Islet of Langerhans (tissue), 1 donor: ENCODE measurements at regions not wholly inside any gene's neighbourhood (a gene's known extent, or its start where the extent isn't known, plus 50 kb on each side); places are given as distances from the start of the nearest gene placed in this dataset.
A peak's percentile ranks its signal among the peaks of the same experiment; 100 is the strongest.

Source experiments
- FAIRE-seq: peaks from one replicate; lab custom pipeline; 2011; peaks lifted over from hg19 to GRCh38; lab: Jason Lieb, UNC

- FAIRE-seq = no peak
Measured at GRCh38 chr18:77658751-77659448, 409.3 kb downstream of the GALR1 start.

DNA sequence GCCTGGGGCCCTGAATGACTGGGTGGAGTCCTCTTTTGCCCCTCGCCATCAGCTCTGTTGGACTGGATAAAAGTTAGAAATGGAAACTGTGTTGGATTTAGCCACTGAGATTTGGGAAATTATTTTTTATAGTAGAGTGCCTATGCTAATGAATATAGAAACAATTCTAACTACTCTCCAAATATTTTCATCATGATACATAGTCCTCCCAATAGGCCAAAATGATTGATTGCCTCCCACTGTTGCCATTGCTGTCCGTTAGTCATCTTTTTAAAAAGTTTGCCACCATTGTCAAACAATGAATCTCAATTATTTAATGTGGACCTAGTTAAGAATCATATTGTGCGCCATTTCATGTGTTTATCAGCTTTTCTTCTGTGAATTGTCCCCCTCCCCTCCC, 417.0 kb downstream of the GALR1 start:
- no peak for FAIRE-seq

DNA sequence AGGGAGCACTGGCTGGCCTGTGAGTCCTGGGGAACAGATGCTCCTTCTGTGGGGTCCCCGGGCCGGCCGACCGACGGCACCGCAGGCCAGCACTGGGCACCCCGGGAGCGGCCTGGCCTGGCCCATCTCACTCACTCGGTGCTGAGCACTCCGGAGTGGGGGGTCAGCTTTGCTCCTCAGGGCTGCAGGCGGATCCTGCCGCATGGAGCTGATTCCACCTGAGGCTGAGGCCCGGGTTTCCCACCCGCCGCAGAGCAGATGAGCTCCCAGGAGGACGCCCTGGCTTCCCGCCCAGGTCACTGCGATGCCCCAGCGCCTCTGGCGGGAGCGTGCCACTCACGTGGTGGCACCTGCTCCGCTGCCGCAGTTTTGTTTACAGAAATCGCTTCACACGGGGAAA, 418.6 kb downstream of the GALR1 start:
- FAIRE-seq = no peak

- FAIRE-seq = no peak
Measured at GRCh38 chr18:77669331-77669730, 419.7 kb downstream of the GALR1 start.

DNA sequence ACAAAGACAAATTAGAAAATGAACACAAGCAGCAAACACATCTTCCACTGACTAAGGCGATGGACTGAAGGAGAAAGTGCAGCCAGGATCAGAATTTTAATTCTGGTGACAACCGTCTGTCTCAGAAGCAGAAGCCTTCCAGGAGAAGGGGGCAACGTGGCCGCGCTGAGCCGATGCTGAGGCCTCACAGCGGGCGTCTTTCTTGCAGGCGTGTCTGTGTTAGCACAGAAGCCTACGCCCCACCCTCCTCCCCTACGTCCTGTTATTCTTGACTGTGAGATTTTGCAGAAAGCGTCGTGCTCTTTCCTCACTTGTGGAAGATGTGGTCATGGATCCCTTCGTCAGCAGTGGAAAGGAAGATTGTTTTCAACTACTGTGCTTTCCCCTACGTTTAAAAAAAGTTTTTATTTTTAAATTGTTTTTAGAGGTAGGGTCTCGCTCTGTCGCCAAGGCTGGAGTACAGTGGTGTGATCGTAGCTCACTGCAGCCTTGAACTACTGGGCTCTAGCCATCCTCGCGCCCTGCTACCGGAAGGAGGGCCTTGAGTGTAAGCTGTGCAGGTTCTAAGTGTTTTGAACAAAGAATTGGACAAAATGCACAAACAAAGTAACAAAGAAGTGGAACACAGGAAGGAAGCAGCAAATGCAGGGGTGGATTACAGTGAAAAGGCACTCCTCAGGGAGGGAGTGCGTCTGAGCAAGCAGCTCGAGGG, 422.0 kb downstream of the GALR1 start:
- FAIRE-seq = no peak

GRCh38 chr18:77676910-77677309, 427.3 kb downstream of the GALR1 start:
- no peak for FAIRE-seq

GRCh38 chr18:77677536-77677935, 427.9 kb downstream of the GALR1 start:
- FAIRE-seq = no peak

GRCh38 chr18:77679869-77680268, 430.2 kb downstream of the GALR1 start:
- no peak for FAIRE-seq

- no peak for FAIRE-seq
Measured at GRCh38 chr18:77700051-77700450, 450.4 kb downstream of the GALR1 start.

GRCh38 chr18:77701977-77702376, 452.3 kb downstream of the GALR1 start:
- no peak for FAIRE-seq

DNA sequence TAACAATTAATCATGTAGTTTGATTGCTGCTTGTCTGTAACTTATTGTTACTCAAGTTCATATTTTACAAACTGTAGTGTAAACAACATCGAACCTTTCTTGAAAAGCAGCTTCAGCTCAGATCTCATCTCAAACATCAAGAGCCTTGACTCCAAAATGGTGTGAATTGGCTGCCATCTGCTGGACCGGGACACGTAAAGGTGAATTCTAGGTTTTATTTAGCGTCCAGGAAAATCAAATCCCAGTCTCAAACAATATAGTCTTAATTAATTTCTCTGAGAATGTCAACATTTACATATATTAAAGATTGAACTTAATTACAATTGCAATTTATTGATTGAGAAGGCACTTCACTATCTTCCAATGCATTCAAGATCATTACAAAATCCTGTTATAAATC, 453.0 kb downstream of the GALR1 start:
- no peak for FAIRE-seq

DNA sequence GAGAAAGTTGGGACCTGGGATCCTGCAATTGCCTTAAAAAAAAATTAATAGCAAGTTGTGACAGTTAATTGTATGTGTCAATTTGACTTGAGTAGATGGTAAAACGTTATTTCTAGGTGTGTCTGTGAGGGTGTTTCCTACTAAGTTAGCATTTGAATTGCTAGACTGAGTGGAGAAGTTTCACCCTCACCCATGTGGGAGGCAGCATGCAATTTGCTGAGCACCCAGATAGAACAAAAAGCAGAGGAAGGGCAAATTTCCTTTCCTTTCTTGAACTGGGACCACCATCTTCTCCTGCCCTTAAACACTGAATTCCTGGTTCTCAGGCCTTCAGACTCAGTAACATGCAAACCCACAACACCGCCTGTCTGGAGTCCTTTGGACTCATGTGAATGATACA, 455.7 kb downstream of the GALR1 start:
- no peak for FAIRE-seq

GRCh38 chr18:77708826-77709506, 459.3 kb downstream of the GALR1 start:
- FAIRE-seq = no peak

DNA sequence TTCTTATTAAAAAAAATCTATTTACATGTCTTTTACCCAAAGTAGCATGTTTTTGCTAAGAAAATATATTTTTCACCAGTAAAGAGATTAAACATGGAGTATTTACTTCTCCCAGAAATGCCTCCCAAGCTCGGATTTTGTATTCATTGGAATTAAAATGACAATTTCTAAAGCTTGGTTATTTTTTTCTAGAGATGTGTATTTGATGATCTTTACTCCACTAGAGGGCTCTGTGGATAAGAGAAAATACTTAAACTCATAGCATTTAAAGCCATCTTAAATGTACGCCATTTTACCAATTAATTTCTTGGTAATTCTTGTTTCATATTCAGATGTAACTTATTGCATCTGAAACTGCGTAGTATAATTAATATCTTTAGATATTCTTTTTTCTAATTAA, 461.4 kb downstream of the GALR1 start:
- peak; percentile 5 for FAIRE-seq

DNA sequence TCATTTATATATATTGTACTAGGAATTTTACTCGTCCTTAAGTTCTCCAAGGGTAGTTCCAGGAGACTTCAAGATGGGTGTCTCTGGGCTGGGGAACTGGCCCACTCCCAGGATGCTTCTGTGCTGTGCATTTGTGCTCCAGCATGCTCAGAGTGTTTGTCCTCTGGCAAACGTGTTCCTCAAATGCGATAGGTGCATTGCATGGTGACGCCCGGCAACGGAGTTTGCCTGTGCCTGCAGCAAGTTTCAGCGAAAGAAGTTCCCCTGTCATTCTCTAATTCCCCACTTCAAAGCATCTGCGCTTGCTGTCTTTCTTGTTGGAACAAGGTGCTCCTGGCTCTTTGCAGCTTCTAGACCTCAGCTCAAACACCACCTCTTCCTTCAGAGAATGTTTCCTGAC, 465.1 kb downstream of the GALR1 start:
- FAIRE-seq = no peak

GRCh38 chr18:77716282-77716681, 466.6 kb downstream of the GALR1 start:
- FAIRE-seq = no peak

- FAIRE-seq = no peak
Measured at GRCh38 chr18:77733292-77733903, 483.8 kb downstream of the GALR1 start.

GRCh38 chr18:77736842-77737241, 487.2 kb downstream of the GALR1 start:
- FAIRE-seq = no peak

DNA sequence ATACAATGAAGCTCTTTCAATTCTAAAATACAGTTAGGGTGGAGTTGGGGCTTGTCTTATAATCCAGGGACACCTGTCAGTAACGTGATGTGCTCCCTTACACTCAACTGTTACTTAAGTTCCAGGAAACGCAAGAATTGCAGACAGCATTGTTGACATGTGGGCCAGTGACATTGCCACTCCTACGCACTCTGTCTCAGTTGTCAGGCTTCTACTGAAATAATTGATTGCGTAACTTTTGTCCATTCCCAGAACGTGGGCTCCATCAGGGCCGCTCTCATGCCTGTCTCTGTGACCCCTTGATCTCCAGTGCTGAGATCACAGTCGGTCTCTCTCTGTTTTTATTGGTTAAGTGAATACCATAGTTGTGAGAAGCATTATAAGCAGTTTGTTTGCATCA, 487.8 kb downstream of the GALR1 start:
- no peak for FAIRE-seq

DNA sequence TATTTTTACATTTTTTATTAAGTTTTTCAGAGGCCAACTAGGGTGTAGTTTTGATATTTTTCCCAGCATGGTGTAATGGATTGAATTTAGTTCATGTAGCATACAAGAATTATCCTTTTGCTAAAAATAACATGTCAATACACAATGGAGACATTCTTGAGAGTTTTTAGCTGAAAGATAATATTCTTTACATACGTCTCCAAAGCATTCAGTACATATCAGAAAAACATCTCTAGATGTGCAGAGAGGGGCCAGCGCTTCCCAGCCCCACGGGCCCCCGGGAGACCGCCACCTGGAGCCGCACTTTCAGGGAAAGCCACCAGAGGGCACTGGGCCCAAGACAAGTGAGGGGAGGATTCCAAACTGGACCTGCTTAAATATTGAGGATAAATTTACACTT, 499.4 kb downstream of the GALR1 start:
- FAIRE-seq = no peak

- no peak for FAIRE-seq
Measured at GRCh38 chr18:77750006-77750405, 500.4 kb downstream of the GALR1 start.

- no peak for FAIRE-seq
Measured at GRCh38 chr18:77754475-77755044, 504.9 kb downstream of the GALR1 start.

GRCh38 chr18:77755187-77755586, 505.5 kb downstream of the GALR1 start:
- FAIRE-seq = no peak
